ENCODE measurements at regions not wholly inside any gene's neighbourhood (a gene's known extent, or its start where the extent isn't known, plus 50 kb on each side); places are given as distances from the start of the nearest gene placed in this dataset.

GRCh38 chr3:30492322-30493192, 113.8 kb upstream of the TGFBR2 start:
- 60% methylated on average over 6 of the region's 6 CpGs for whole genome bisulfite sequencing
- intact Hi-C loops (cut with DNase I): no loop called here
- no peak overlapping the region for H3K4me3 ChIP-seq

GRCh38 chr3:30493911-30494311, 112.5 kb upstream of the TGFBR2 start:
- H3K27ac ChIP-seq: no peak overlapping the region
- 73% methylated on average over 2 of the region's 2 CpGs for WGBS

More at GRCh38 chr3:30492322-30493192, 113.8 kb upstream of the TGFBR2 start:
- TF ChIP-seq POLR2A (IDR thresholded peaks at IDR 0.05): no peak
- no peak for TF ChIP-seq POLR2AphosphoS5 (IDR thresholded peaks at IDR 0.05)
- TF ChIP-seq, protein P1, sequence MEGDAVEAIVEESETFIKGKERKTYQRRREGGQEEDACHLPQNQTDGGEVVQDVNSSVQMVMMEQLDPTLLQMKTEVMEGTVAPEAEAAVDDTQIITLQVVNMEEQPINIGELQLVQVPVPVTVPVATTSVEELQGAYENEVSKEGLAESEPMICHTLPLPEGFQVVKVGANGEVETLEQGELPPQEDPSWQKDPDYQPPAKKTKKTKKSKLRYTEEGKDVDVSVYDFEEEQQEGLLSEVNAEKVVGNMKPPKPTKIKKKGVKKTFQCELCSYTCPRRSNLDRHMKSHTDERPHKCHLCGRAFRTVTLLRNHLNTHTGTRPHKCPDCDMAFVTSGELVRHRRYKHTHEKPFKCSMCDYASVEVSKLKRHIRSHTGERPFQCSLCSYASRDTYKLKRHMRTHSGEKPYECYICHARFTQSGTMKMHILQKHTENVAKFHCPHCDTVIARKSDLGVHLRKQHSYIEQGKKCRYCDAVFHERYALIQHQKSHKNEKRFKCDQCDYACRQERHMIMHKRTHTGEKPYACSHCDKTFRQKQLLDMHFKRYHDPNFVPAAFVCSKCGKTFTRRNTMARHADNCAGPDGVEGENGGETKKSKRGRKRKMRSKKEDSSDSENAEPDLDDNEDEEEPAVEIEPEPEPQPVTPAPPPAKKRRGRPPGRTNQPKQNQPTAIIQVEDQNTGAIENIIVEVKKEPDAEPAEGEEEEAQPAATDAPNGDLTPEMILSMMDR (IDR thresholded peaks at IDR 0.05): no peak
- H3K9me3 ChIP-seq: no peaks in the 10 kb centered on the region
- no peak overlapping the region for H3K27ac ChIP-seq
- H3K4me1 ChIP-seq (replicated peaks): no peaks in the 10 kb centered on the region
- no peaks in the 10 kb centered on the region for H3K36me3 ChIP-seq
- no peak for DNase-seq (ENCODE audit: low spot score)
- H3K27me3 ChIP-seq (replicated peaks; ENCODE audit: insufficient read depth): no peaks in the 10 kb centered on the region

GRCh38 chr3:30495172-30496065, 111.0 kb upstream of the TGFBR2 start:
- Histone ChIP-seq H3K9me3 (no peaks in the 10 kb centered on the region), H3K36me3 (no peaks in the 10 kb centered on the region), H3K4me3 (no peak overlapping the region), H3K4me1 (replicated peaks) (no peaks in the 10 kb centered on the region), H3K27me3 (replicated peaks; ENCODE audit: insufficient read depth) (no peaks in the 10 kb centered on the region), H3K27ac (peak overlapping the region; percentile 31 to 53)
- intact Hi-C loops (cut with DNase I): no loop called here
- 27% methylated on average over 6 of the region's 6 CpGs for WGBS
- TF ChIP-seq POLR2AphosphoS5 (IDR thresholded peaks at IDR 0.05): no peak
- TF ChIP-seq POLR2A (IDR thresholded peaks at IDR 0.05): no peak
- TF ChIP-seq, protein P1 (IDR thresholded peaks at IDR 0.05): no peak
- no peak for DNase-seq (ENCODE audit: low spot score)

More at GRCh38 chr3:30493911-30494311, 112.5 kb upstream of the TGFBR2 start:
- TF ChIP-seq POLR2A (IDR thresholded peaks at IDR 0.05) (no peak), POLR2AphosphoS5 (IDR thresholded peaks at IDR 0.05) (no peak)
- TF ChIP-seq, protein P1 (IDR thresholded peaks at IDR 0.05): no peak
- Histone ChIP-seq H3K4me1 (replicated peaks) (no peaks in the 10 kb centered on the region), H3K27me3 (replicated peaks; ENCODE audit: insufficient read depth) (no peaks in the 10 kb centered on the region), H3K4me3 (no peak overlapping the region), H3K36me3 (no peaks in the 10 kb centered on the region), H3K9me3 (no peaks in the 10 kb centered on the region)
- intact Hi-C loops (cut with DNase I): no loop called here
- DNase-seq (ENCODE audit: low spot score): no peak

- DNase-seq (ENCODE audit: low spot score): no peak
- no peaks in the 10 kb centered on the region for H3K4me1 ChIP-seq (replicated peaks)
- intact Hi-C loops (cut with DNase I): no loop called here
- TF ChIP-seq, protein P1 (IDR thresholded peaks at IDR 0.05): no peak
- TF ChIP-seq POLR2AphosphoS5 (IDR thresholded peaks at IDR 0.05): peak; percentile 17
- no peak for TF ChIP-seq POLR2A (IDR thresholded peaks at IDR 0.05)
- WGBS: 44% methylated on average over 15 of the region's 15 CpGs
- peak overlapping the region; percentile 31 to 53 for H3K27ac ChIP-seq
- no peaks in the 10 kb centered on the region for H3K9me3 ChIP-seq
- no peaks in the 10 kb centered on the region for H3K36me3 ChIP-seq
- no peak overlapping the region for H3K4me3 ChIP-seq
- no peaks in the 10 kb centered on the region for H3K27me3 ChIP-seq (replicated peaks; ENCODE audit: insufficient read depth)
Measured at GRCh38 chr3:30496066-30496966, 110.1 kb upstream of the TGFBR2 start.
